Activated T-cell treated with anti-CD3 and anti-CD28 coated beads for 24 hours (primary cell): ENCODE measurements at regions not wholly inside any gene's neighbourhood (a gene's known extent, or its start where the extent isn't known, plus 50 kb on each side); places are given as distances from the start of the nearest gene placed in this dataset.
"Not testable (repeated sequence)": the region's sequence is repeated elsewhere in the genome, so short reads cannot be mapped to it uniquely, and the experiment has no call there.

ENCODE experiments used
- DNase-seq: peaks from one replicate; pipeline ENCODE4 v3.0.0-alpha.2; 2020; ENCODE audit warnings: low read depth

DNA sequence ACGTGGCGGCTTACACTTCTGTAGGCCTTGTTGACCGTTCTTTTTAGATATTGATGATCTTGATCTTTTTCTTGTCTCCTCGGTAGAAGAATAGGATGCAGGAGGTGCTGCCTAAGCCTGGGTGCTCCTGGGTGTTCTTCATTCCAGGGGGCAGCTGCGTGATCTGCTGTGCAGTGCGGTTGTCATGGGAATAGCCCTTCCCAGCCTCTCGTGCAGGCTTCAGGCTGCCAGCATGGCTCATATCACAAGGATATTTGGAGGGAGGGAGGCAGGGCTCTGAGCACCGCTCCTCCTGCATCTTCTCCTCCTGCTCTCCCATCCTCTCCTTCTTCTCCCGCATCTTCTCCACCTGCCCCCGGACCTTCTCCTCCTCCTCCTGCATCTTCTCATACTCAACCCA is 96.2 kb upstream of the ADCY2 start:
- not testable (repeated sequence) for DNase-seq

DNA sequence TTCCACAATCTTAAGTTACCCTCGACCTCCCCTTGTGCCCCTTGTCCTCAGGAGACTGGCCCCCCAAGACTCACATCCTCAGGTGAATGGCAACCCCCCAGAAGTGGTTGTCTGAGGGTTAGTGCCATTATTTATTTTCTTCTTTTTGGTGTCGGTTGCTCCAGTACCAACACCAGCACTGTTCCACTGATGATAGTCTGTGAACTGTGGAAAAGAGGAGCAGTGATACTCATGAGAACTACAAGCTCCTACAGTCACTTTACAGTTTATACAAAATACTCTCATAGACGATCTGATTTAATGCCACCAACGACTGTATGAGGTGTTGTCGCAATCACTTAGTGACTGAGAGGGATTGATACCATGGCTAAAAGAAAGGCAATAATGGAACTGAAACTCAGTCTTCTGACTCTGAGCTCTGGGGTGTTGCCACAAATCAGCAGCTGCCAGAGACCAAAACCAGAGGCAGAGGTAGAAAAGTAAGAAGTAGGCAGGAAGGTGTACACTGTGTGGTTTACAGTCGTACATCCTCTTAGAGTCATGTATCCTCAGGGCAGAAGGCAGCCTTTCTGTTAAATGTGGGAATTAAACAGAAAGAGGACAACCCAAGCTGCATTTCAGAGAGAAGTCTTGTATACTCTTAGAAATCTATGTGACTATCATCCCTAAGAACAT is 90.8 kb upstream of the ADCY2 start:
- DNase-seq: not testable (repeated sequence)

DNA sequence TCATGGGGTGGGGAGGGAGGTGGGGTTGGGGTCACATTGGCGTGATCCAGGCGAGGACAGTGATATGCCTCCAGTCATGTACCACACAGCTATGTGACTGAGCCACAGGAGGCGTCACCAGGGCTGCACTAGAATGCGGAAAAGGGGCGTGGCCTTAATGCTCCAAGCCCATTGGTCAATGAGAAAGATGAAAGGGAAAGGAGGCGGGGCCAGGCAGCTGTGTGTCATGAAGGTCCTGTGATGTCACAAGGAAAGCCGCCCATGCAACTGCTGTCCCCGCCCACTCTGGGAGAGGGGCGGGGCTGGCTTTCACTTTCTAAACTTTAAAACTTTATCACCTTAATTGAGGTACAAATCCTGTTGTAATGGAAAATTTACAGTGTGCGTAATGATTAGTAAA is 89.4 kb upstream of the ADCY2 start:
- DNase-seq: not testable (repeated sequence)

DNA sequence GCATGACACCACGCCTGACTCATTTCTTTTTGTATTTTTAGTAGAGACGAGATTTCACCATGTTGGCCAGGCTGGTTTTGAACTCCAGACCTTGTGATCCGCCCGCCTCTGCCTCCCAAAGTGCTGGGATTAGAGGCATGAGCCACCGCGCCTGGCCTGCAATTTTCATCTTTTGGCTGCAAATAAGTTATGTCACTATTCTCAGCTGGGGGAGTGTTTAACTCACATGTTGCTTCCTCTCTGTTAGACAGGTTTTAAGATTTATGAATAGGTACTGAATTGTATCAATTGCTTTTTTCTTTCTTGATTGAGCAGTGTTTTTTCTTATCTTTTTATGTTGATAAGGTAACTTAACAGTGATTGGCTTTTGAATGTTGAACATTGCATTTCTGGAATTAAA is 88.2 kb upstream of the ADCY2 start:
- not testable (repeated sequence) for DNase-seq

DNA sequence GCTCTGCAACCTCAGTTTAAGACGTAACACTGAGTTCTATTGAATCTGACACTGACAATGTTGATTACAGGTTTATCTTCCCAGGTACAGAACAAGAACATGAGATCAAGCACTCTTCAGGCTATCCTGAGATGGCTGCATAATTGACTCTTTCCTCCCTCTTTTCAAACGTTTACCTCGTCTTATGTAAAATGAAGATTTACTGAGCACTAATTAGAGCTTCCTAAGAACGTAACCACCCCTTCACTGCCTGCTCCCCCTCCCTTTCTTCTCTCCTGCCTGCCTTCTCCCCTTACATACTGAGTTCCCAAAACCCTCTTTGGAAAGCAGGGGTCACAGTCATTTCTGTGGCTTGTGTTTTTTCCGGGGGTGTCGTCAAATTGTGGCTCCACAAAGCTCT is 86.2 kb upstream of the ADCY2 start:
- DNase-seq: not testable (repeated sequence)

DNA sequence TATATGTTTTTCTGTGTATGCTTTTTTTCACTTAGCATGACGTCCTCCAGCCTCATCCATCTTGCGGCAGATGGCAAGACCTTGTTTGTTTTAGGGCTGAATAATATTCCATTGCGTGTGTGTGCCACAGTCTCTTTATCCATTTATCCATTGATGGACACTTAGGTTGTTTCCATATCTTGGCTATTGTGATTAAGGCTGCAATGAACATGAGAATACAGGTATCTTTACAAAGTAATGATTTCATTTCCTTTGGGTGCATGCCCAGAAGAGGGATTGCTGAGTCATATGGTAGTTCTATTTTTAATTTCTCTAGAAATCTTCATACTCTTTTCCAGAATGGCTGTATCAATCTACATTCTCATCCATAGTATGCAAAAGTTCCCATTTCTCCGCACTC is 85.3 kb upstream of the ADCY2 start:
- not testable (repeated sequence) for DNase-seq

DNA sequence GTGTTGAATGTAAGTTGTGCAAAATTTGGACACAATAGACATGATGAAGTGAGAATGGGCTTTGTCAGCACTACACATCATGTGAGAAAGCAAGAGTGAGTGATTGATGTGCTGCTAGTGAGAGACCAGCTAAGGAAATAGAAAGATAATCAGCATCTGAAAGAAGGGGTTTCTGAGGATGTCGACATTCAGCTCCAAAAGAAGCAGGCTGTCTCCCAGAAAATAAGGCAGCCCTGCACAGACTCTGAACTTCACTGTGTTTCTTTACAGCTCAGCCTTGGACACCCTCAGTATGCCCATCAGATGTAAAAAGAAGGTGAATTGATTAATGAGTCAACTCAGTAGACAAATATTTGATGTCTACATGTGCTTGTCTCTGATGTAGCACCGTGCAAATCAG is 80.8 kb upstream of the ADCY2 start:
- DNase-seq: no peak

DNA sequence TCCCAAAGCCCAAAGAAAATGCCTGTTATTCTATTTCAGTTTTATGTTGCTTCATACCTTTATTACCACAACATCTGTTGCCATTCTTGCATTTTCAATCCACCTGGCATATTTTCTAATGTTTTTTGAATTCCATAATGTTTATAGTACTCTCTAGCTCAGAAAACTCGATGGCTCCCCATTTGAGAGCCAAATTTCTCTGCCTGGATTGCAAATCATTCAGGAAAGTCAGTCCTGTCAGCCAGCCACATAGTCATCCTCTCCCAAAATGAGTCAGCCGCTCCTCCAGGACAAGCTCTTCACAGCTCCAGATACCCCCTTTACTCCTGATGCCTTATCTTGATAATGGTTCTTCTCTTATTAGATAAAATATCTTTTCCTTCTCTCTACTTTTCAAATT is 78.2 kb upstream of the ADCY2 start:
- DNase-seq: no peak

DNA sequence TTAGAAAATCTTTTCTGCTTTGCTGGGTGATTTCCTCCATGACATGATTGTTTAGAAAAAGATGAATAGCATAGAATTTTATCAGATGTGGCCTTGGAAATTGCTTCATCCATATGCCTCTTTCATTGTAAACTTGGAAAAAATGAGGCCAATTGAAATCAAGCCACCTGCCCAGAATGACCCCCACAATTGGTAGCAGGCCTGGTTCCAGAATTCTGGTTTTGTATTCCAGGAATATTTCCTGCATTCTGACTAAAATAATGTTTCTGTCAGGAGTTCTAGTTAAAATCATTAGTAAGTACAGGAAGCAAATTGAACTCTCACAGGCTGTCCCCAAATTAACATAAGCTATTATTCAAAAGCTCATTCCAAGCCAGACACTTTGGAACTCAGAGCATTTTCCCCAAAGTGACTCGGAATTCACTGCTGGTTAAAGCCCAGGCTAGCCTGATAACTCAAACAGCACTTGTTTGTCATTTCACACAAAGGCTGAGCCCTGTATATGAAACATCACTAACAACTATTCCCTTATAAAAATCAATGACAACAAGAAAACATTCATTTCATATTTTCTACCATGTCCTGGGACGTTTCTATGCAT is 75.1 kb upstream of the ADCY2 start:
- no peak for DNase-seq

DNA sequence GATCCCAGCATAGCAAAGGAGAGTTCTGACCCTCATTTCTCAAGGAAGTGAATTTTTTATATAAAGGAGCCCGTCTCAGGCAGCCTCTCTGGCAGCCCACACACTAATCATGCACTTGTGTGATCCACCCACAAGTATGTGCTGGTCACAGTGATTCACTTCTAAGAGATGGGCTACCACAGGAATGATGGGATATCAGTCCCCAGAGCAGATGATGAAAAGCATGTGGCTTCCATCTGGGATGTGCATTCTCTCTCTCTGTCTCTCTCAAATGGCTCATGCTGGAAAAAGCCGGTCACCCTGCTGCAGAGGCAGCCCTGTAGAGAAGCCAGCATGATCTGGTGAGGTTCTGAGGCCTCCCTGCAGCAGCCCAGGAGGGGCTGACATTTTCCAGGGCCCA is 74.2 kb upstream of the ADCY2 start:
- no peak for DNase-seq

DNA sequence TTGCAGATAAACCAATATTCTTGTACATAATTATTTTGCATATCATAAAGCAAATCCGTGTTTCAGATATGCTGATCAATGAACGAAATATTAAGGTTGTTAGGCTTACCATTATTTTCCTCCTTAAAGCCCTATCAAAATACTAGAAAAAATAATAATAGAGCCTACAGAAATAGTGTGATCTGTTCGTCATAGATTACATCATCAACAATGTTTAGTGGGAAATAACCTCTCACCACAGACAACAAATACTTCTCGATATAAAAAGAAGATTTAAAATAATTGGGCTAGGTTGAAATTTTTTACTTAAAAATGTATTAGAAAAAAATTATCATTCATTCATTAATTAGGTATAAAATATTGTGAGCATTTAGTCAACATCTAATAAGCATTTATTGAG is 71.0 kb upstream of the ADCY2 start:
- DNase-seq: no peak

DNA sequence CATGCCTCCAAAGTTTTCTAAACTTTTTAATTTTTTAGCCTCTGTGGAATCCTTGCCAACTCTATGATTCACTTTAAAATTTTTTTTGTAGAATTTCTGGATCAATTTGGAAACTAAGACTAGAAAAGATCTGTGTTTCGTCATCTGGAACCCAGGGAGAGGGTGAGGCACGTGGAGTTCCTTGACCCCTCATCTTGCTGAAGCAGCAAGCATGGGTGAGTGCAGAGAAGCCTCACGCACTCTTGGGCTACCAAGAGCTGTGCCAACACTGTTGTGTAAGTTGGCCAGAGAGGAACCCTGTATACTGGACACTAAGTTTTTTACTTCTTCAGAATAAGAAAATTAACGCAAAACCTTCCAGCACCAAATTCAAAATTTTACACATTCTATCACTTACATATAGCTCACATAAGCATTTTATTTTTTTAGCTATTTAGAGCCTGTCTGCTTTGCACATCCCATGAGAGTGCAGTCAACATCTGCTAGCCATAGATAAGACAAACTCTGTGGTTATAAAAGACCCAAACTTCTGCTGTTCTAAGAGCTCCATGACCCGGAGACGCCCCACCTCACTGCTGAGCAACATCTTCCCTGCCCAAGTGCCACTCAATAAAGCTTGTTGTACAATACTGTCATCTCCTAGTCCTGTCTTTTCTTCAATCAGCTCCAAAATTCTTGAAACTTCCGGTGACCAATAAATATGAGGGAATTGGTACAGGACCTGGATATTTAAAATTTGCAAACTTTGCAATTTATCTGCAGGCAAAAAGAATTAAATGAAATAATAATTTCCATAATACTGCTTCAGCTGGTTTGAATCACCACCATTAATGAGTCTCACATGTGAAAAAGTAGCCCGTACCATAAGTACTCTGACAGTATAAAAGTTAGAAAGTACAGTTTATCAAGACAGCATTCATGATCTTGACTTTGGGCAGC is 69.7 kb upstream of the ADCY2 start:
- DNase-seq: no peak

DNA sequence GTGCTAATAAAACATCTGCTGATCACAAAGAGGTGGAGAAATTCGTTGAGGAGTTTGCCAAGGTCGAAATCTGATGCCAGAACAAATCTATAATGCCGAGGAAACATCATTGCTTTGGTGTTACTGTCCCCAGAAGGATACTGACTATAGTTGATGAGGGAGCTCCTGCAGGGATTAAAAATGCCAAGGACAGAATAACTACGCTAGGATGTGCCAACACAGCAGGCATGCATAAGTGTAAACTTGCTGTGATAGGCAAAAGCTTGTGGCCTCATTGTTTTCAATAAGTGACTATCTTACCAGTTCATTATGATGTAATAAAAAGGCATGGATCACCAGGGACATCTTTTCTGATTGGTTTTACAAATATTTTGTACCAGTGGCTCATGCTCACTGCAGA is 66.8 kb upstream of the ADCY2 start:
- DNase-seq: no peak

DNA sequence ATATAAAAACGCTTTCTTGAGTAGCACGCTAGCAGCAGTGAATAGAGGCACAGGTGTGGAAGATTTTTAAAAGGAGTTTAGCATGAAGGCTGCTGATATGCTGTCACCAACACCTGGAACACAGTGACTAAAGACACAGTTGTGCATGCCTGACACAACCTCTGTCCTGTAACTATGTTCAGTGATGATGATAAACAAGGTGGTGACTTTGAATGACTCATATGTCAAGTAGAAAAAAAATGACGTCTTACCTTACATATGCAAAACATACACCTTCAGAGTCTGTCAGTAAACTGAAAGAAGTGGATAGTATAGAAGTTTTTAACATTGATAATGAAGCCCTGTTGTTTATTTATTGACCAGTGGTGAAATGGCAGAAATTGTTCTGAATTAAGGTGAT is 66.2 kb upstream of the ADCY2 start:
- no peak for DNase-seq

DNA sequence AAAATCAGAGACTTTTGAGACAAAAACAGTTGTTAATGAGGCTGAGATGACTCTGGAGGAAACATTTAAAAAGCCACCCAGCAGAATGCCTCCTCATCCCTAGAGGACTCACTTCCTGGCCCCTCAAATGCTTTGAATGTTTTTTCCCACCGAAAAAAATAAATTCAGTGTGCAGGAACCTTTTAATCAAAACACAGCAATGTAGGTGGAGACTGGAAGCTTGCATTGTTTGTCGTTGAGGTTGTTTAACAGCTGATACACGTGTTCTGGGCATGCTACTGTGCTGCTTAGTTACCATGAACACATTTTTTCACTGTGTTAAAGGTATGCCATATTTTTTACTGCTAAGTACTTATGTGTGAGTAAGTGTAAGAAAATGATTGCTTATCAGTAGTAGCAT is 65.7 kb upstream of the ADCY2 start:
- no peak for DNase-seq

DNA sequence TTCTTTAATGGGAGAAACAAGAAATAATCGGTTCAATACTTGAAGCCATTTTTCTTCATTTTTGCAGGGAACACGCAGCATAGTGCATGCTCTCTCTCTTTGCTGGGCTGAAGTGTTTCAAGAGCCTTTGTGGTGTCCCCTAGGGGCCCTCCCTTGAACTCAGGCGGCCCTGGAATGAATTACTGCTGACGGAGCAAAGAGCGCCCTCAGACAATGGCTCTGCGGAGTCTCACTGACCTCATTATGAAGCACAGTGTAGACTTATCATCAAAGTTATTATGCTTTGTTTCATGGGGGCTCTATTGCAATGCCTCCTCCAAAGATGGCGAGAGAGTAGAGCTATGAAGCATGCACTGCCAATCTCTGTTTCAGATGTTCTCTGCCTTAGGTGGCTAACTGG is 64.8 kb upstream of the ADCY2 start:
- no peak for DNase-seq
